NCI-H2107 treated with DMSO at 0.1 percent for 48 hours (cell line): ENCODE measurements at regions not wholly inside any gene's neighbourhood (a gene's known extent, or its start where the extent isn't known, plus 50 kb on each side); places are given as distances from the start of the nearest gene placed in this dataset.
A peak's percentile ranks its signal among the peaks of the same experiment; 100 is the strongest.

Experiments used
- DNase-seq: peaks from one replicate; lab custom pipeline; 2025; ENCODE audit not compliant: unreplicated experiment; lab: John Stamatoyannopoulos, UW

DNA sequence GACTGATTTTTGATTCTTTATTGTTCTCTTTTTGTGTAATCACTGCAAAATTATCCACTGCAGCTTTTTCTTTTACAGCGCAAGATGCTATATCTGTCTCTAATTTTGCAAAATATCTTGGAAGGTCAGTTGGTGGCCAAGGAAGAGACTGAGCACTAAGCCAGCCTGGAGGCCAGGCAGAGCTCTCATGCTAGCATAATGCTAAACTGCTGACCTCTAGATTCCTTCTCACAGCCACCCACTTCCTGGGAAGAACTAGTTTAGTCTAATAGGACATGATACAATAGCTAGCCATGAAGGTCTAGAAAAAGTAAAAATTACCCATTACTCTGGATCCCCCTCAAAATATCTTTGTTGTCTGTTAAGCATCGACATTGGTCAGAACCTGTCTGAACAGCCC lies 227.2 kb upstream of the ARHGAP20 start:
- no peak for DNase-seq

DNA sequence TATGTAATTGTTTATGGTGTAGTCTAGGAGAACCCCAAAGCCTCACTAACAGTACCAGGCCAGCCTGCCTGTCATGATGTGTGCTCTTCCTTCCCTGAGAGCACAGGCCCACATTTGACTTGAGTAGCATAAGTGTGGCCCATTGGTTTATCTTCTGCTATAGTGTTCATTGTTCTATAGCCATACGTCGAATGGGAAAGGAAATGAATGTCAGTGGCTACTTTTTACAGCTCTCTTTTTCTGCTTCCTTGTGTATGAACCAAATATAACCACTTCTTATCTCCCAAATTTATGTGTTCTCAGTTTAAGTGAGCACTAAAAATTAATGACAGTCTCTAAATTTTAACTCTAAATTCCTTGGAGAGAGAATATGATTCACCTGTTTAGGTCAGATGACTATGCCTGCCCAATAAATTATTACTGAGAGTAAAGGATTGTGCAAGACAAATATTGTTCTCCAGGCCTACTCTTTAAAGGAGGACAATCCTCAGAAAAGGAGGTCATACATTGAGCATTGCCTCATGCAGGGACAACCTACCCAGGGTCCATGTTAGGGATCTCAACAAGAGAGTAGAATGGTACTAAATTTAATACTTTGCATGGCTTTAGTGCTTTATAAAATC lies 222.9 kb upstream of the ARHGAP20 start:
- DNase-seq: no peak

DNA sequence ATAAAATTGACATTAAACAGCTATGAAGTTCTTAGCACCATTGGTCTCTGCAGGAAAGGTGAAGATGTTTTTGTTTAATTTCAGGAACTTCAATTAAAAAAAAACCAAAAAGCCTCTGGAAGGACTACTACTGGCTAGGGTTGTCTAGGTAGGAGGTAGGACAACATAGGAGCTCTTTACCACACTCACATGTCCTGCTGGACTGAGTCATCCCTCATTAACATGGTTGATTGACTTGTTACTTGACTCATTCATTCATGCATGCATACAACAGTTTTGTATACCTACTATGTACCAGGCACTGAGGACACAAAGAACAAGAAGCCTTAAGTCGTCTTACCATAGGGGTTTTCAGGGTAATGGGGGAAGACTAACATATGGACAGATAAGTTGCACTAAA lies 216.9 kb upstream of the ARHGAP20 start:
- no peak for DNase-seq

DNA sequence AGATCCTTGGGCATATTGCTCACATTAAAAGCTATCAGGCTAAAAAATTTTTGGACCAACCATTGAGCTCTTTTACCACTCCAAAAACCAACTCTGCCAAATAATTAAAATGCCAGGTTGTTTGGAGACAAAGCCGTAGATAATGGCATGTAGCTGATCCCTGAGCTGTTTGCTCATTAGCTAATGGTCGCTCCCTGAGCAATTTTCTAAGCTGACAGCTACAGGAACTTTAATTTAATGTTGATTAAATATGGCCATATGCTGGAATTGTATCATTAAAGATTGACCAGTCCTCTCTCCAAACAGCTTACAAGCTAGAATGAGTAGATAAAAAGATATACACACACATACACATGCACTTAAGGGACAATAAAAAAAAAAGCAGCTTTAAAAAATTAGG lies 216.2 kb upstream of the ARHGAP20 start:
- no peak for DNase-seq

DNA sequence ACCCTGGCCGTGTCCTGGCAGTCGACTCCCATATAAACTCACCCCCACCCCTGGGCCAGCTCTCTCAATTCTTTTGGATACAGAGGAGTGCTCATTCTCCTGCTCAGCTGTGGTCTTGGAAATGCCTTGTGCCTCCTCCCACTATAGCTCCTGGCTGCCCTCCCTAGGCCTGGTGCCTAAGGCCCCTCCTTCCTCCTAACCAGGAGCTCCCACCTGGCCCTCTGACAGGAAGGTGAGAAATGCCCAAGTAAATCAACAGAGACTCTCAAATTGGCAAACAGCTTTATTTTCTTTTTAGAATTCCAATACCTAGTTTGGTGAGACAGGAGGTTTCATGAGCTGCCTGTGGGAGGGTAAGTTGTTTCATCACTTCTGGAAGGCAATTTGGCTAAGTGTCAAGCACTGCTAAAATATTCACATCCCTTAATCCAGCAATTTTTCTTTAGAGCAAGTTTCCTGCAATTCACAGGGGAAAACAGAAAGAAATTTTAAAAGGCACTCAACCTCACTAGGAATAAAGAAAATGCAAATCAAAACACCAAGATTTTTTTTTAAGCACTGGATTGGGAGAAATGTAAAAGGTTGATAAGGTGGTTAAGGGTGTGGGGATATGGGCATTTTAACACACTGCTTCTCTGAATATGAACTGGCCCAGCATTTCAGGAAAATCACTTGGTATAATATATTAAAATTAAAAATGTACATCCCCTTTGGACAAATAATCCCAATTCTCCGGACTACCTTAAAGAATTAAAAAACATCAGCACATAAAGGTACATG lies 209.7 kb upstream of the ARHGAP20 start:
- no peak for DNase-seq

DNA sequence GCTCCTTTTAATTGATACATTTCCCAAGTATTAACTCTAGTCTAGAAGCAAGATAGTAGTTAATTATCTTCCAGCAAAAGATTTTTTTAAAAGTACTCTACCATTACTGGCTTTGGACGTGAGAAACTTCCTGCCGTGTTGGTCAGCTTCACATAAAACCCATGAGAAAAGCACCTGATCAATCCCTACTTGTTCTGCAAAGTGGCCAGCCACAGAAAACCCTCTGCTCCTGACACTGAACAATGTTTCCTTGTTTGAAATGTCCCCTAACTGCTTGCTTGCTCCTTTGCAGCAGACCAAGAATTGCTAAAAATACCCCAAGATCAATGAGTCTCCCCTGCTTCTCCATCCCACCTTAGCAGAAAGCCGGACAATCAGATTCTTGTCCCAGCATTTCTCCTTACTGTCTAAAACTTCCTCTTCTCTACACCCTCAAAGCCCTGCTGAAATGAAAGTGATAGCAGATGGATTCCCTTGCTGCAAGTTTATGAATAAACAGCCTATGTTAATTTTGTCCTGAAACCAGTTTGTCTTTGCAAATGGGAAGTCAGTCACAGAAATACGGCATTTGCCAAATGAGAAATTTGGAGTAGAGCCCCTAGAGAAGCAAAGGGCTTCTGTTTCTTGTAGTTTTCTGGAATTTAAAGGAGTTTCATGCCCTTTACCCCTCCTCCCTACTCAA lies 207.1 kb upstream of the ARHGAP20 start:
- DNase-seq: no peak

DNA sequence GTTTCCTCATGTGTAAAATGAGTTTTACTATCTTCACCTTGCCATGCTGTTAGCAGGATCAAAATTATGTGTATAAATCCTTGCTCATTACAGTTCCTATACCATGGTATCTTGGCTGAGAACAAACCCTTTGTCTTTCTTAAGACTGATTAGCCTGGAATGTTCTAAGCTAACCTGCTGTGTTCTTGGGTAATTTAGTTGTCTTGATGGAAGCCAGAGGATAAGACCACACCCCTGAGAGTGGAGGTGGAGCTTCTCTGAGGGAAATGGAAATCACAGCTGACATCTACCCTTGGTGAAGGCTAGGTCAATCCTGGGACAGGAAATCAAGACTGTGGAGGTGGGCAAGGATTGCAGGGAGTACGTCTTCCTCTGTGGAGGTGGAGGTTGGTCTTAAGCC lies 206.1 kb upstream of the ARHGAP20 start:
- no peak for DNase-seq

DNA sequence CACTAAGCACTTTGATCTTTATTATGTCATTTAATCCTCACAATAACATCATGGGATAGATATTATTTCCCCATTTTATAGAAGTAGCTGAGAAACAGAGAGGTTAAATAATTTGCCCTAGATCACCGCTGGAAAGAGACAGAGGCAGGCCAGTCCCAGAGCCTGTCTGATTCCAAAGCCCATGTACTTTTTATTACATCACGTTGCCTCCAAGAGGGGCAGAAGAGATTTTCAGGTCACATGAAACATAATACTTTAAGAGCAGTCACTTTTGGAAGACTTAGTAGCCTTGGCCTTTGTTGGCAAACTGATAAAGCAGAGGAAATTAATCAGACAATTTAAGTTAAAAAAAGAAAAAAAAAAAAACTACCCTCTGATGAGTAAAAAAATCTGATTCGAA lies 200.2 kb upstream of the ARHGAP20 start:
- DNase-seq: no peak

DNA sequence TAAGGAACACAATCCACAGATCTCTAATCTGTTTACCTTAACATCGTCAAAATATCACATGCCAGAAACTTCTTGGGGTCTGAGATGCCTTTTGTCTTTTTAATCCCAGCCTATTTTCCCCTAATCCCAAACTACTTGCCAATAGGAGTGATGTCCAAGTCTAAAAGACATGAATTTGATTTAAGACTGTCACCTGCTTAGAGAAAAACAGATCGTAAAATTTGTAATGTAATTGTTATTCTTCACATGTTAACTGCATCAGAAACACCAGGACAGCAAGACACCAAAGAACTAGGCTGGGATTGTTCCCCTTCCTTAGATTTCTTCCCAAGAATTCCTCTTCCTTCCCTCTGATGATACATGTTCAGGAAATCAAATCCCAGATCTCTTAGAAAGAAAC lies 198.1 kb upstream of the ARHGAP20 start:
- DNase-seq: no peak

DNA sequence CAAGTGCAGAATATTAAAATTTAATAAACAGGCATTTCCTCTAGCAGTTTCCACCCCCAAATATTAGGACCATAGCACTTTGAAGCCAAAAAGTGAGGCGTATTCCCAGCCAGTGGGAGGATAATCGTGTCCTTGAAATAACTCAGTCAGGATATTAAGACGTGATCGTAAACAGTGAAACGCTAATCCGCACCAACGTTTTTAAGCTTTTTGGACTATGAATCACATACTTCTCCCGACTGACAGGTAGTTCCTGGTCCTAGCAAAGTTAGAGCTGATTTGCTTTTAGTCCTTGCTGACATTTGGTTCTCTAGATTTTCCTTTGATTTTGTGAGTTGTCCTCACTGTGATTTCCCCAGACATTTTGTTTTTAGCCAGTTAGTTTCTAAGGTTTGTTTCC lies 197.1 kb upstream of the ARHGAP20 start:
- no peak for DNase-seq

DNA sequence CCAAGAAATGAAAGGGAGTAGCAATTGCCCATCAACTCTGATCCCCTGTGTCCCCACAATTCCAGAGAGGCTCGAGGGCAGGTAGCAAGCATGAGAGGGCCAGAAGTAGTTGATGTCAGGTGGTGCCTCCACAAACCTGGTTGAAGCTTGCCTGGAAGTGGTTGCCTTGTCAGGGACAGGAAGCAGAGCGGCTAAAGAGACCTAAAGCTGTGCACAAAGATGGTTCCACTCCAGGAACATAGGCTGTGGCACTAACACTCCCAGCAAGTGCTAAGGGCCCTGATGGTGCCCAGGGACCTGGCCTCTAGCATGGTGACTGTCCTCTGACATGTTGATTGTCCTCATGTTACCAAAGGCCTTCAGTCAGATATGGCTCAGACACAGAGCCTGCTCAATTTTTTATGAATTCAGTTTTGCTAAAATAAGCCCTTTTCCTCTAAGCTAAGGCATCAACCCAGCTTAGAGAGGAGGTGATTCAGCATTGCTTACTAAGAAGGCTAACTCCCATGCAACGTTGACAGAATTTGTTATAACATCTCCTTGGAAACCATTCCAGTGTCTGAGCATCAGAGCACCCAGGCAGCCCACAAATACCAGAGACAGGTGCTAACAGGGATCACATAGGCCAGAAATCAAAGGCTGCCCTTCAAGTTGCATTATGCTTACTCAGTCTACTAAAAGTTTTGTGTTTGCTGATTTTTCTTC lies 196.3 kb upstream of the ARHGAP20 start:
- DNase-seq: no peak

DNA sequence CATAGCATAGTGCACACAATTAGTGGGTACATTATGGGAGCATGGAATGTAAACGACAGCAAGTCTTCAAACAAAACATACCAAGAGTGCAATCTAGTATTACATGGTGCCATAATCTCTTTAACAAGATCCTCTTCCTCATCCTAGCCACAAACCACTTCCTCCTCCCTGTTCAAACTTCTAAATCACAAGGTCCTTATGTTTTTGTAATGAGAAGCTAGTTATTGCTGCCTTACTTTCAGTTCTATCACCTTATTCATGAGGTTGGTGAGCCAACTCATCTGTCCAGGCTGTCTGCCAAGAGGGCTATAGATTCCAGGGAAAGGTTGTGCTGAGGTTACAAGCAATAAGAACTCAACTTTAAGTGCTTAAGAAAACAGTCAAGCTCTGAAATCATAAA lies 195.4 kb upstream of the ARHGAP20 start:
- peak; percentile 26 for DNase-seq

DNA sequence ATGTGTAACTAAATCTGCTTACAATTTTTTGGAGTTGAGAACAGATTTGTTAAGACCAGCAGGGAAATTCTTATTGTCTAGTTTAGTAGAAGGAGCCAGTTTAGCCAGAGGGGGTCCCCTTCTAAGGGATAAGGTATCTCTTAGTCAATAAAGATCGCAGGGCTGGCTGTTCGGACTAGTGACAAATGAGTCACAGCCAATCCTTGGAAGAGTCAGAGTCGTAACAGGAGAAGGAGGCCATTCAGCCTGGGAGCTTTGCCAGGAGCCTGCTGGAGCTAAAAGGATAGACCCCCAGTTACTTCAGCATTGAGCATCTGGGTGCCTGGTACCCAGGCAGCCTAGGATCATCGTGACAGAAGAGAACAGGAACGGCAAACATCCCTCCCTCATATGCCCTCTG lies 191.6 kb upstream of the ARHGAP20 start:
- no peak for DNase-seq

DNA sequence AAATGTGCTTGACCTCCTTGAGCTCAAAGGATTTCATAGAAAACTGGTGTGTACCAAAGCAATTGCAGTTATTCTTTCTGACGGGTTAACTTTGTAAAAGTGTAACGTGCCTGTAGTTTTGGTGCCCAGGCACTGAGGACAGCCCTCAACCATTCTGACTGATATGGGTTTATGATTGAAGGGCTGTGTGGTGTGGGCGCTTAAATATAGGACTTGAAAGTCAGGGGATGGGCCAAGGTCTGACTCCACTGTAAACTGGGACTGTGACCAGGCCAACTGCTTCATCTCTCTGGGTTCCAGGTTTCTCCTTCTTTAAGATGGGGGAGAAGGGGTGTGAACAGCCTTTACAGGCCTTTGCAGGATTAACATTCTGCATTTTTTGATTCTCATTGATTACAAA lies 191.1 kb upstream of the ARHGAP20 start:
- DNase-seq: no peak

DNA sequence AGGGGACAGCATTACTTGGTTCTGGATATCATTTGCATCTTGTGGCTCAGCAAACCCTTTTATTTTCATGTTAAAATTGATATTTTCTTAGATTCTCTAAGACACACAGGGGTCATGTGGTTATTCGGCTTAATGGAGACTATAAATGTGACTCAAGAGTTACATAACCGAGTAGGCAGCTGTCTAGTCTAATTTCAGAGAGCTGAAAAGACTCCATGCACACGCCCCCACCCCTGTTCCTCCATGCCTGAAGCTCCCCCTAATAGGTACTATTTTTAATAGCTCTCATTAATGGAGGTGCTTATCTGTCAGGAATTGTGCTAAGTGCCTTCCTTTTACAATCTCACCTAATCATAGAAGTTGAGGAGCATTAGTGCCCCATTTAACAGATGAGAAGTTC lies 189.2 kb upstream of the ARHGAP20 start:
- DNase-seq: no peak

DNA sequence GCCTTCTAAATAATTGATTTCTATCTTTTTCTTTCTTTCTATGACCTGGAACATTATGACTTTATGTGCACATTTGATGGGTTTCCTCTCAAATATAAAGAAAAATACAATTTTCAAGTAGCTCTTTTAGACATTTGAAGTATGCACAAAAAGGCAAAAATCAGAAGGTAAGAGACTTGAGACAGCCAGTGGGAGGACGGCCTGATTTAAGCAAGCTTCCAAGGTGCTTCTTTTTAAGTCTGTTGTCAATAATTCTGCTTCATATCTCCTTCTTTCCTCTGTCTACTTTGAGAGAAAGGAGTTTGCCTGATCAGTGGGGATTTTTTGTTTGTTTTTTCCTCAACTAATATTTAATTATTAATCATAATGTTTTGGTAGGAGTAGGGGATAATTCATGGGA lies 188.2 kb upstream of the ARHGAP20 start:
- no peak for DNase-seq

DNA sequence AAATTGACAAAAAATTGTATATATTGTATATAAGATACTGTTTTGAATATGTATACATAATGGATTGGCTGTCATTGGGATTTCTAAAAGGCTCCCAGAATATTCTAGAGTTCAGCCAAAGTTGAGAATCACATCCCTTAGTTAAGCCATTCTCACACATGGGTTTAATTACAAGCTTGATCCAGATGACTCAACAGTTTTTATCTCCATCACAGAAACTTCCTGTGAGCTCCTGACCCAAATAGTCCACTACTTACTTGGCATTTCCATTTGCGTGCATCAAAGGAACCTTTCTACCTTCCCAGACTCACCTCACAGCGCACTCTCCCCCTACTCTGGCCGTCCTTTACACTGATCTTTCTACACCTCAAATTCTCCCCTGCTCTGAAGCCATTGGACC lies 184.8 kb upstream of the ARHGAP20 start:
- DNase-seq: no peak

DNA sequence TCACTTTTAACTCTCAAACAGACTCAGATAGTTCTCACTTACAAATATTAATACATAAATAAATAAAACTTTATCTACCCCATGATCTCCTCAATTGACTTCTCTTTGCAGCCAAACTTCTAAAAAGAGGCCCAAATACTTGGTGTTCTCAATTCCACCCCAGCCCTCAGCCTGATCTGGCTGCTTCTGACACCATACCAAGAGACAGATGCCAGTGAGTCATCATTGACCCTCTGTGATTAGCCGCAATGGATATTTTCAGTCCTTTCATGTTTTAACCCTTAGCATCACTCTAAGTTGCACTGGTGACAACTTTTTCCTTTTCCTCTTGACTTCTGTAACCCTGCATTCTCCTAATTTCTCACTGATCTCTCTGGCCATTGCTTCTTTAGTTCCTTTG lies 184.1 kb upstream of the ARHGAP20 start:
- no peak for DNase-seq

DNA sequence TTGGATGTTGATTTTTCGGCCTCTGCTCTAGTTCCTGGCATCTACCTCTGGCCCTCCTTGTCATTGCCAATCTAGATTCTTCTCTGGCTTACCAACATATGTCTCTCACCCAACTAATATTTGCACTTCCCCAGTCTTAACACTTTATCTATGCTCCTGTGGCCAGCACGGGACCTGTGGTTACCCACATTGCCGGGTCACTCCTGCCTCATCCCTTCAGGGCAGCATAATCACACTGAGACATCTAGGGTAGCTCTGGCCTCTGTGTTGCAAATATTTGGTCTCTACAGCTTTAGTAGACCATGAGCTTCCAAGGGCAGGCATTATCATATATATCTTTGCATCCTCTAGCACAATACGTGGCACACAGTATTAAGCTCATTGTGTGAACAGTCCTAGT lies 182.0 kb upstream of the ARHGAP20 start:
- no peak for DNase-seq

DNA sequence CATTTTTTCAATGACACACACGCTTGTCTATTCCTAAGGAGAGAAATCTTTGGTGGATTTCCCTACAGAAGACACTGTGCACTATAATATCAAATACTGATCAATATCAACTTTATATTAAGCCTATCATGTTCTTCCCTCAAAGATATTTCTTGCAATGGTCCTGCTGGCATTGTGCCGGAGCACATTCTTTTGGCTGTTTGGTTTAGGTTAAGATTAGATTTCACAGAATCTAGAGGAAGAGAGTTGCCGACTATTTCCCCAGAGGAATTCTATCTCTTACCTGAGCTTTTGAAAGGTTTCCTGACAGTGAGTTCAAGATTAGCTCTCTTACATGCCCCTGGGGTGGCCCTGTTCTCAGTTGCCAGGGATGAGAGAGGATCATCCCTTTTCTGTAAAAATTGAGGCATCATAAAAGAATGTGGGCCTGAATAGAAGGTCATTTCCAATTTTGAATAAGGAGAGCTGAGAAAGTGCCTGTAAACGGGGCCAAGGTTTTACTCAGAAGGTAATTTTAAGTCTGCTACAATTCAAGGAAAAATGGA lies 180.6 kb upstream of the ARHGAP20 start:
- no peak for DNase-seq

DNA sequence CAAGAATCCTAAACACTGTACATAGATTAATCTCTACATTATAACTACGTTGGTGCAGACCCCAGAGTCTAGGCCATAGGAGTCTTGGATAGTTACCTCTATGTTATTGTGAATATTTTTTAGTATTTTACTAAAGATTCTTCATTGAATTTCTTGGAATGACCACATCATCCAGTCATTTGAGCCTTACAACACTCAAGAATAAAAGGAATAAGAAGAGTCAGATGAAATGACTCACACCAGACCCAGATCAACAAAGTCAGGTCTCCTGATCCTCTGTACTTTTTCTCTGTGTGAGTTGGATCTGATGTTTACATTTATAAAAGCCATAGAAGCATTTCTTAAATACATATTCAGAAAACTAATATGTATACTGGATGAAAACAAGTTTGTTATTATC lies 179.2 kb upstream of the ARHGAP20 start:
- no peak for DNase-seq

DNA sequence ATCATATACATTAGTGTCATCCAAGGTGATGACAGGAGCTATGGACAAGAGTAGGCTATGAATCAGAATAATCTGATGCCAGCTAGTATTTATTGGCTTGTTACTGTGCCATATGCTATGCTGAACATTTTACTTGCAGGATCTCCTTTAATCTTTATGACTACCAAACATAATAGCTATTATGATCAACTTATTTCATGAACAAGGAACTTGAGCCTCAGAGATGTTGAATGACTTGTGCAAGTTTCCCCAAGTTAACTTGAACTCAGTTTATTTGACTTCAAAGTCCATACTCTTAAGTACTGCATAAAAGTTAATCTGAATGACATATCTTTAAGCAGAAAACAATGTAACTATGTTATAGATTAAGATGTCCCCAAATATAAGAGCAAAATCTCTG lies 178.8 kb upstream of the ARHGAP20 start:
- DNase-seq: no peak
